ENCODE measurements at regions not wholly inside any gene's neighbourhood (a gene's known extent, or its start where the extent isn't known, plus 50 kb on each side); places are given as distances from the start of the nearest gene placed in this dataset.

GRCh38 chr10:131676800-131677421 is 223.9 kb upstream of the PPP2R2D start:
- no peak for FAIRE-seq

- no peak for FAIRE-seq
Observed at GRCh38 chr10:131677671-131678070, 223.1 kb upstream of the PPP2R2D start.

GRCh38 chr10:131678171-131678570 is 222.6 kb upstream of the PPP2R2D start:
- FAIRE-seq = no peak

- no peak for FAIRE-seq
Observed at GRCh38 chr10:131678613-131679012, 222.2 kb upstream of the PPP2R2D start.

- FAIRE-seq = no peak
Observed at GRCh38 chr10:131679926-131680325, 220.9 kb upstream of the PPP2R2D start.

- FAIRE-seq = no peak
Observed at GRCh38 chr10:131681122-131681521, 219.7 kb upstream of the PPP2R2D start.

GRCh38 chr10:131681656-131682055 is 219.2 kb upstream of the PPP2R2D start:
- FAIRE-seq = no peak

DNA sequence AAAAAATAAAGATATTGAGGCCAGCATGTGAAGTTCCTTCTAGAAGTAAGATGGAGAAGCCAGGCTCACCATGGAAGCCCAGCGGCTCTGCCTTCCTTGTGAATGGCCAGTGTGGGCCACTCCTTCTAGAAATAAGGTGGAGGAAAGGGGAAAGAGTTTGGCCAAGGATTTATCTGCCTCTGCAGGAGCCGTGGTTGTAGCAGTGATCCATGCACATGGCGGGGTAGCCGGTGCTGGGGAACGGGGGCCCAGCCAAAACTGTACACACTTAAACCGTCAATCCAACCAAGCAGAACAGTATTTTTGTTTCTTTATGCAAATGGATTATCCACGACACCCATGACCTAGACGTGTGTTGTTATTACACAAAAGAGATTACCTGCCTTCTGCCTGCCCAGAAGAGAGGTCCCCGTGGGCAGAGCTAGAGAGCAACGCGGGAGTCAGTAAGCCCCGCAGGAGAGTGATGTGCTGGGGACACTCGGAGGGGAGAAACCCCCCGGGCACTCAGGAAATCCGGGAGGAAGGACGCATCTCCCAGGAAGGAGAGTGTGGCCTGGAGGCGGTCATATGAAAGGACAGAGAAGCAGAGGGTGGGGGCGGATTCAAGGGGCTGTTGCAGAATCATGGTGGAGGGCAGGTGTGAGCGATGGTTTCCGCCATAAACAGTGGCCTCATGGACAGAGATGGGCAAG is 218.4 kb upstream of the PPP2R2D start:
- no peak for FAIRE-seq

- no peak for FAIRE-seq
Observed at GRCh38 chr10:131683281-131683861, 217.4 kb upstream of the PPP2R2D start.

DNA sequence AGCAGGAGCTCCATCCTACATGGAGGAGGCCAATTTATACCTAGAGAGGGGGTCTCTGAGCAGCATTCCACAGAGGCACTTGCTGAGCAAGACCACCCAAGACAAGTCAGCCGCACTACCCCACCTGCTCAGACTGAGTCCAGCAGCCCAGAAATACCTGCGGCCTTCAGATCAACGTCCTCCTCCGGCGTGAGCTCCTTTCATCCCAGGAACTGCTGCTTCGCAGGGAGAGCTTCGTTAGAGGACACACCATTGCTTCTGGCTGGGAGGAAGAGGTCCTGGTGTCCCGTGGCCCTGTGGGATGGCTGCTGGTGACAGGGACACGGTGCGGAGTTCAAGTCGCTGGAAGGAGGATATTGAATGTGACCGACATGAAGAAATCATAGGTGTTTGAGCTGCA is 216.9 kb upstream of the PPP2R2D start:
- FAIRE-seq = no peak

DNA sequence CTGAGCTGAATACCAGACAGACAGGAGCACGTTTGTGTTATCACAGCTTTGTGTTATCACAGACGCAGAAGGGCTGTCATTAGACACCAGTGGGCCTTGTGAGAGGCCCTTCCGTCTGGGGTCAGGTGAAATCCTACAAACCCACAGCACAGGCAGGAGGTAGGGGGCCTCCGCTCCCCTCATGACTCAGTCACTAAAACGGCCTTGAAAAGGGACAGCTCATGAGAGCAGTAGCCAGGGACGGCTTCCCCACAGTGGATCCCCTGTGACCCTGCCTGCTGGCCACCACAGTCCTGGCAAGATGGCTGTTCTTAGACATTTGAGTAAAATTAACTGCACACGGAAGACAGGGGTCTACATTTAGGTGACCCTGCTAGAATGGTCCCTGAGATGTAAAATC is 215.8 kb upstream of the PPP2R2D start:
- FAIRE-seq = no peak

- no peak for FAIRE-seq
Observed at GRCh38 chr10:131685576-131685975, 215.2 kb upstream of the PPP2R2D start.

DNA sequence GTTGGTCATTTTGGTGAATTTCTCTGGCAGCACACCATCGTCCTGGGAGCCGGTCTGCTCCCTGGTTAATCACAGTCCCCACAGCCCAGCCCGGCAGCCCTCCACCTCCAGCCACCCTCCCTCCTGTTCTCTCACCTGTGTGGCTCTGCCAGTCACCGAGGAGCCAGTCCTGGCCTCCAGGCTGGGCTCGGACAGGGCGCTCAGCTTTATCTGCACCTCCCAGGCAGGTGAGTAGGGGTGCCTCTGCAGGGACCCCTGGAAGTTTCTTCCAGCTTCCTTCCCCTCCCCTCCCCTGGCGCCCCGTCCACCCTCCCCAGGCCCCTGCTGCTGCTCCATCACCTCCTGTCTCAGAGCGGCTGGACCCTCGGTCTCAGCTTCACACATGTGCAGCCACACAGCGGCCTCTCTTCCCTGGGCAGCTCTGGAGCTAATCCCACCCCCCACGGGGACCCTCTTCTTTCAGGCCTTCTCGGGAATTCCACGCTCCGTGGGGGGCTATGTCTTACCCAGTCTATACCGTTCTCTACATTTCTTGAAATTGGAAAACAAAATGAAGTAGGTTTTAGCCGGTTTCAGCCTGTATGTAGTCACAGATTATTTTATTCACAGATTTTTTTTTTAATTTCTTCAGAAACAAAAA is 213.9 kb upstream of the PPP2R2D start:
- FAIRE-seq = no peak

DNA sequence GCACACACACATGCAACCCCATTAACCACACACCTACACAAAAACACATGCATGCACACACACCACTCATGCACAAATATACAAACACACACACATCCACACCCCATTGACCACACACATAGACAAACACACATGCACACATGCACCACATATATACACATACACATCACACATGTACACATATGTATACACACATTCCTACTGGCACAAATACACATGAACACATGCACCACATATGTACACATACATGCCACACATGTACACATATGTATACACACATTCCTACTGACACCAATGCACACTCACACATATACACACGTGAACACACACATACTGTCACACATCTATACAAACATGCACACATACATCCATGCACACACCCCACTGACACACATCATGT is 212.5 kb upstream of the PPP2R2D start:
- FAIRE-seq = no peak

GRCh38 chr10:131689016-131689415 is 211.8 kb upstream of the PPP2R2D start:
- no peak for FAIRE-seq

- FAIRE-seq = no peak
Observed at GRCh38 chr10:131689486-131689885, 211.3 kb upstream of the PPP2R2D start.

DNA sequence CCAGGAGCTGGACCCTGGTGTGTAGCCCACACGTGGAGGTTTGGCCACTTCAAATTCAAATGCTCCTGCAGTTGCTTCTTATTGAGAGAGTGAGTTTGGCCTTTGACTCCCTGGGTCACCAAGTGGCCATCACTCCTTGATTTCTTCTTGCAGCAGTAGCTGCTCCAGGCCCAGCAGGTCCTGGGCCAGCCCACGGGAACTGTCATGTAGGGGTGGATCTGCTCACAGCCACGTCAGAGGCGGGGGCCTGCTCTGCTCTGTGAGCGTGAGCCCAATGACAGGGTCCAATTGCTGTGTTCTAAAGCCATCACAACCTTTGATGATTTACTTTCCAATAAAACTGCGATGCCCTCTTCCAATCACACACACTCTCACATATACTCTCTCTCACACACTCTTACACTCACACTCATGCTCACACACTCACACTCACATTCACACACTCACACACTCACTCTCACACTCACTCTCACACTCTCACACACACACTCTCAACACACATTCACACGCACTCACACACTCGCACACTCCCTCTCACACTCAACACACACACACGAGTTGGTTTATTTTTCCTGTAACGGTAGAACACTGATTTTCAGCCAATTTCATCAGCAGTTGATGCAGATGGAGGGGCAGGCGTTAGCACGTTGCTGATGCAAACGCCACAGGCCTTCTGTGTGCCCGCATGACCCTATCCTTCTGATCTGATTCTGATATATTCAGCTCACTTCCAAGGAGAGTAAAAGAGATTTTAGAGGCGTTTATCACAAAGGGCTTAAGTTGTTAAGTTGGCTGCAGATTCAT is 210.7 kb upstream of the PPP2R2D start:
- FAIRE-seq = no peak

GRCh38 chr10:131690805-131691239 is 210.0 kb upstream of the PPP2R2D start:
- no peak for FAIRE-seq

DNA sequence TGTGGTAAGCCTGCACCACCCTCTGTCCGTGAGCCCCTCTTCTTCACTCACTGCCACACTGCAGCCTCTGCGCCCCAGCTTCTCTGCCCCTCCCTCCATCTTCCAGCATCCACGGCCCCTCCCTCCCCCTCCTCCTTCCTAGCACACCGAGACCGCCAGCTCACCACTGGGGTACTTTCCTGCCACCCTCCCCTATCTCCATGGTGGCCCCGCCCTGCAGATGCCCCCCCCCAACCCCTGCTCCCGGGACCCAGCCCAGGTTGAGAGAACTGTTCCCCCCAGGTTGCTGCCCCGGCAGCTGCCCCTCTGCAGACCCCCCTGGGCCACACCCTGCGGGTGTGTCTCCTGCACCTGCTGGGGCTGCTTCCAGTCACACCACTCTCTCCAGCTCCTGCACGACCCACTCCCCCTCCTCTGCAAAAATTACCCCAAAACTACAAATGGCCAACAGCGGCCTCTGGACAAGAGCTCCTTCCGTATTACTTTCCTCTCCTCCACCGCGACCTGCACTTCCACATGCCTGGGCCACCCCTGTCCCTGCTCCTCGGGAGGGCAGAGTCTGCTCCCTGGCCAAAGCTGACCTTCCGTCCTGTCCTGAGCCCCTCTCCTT is 209.2 kb upstream of the PPP2R2D start:
- no peak for FAIRE-seq

DNA sequence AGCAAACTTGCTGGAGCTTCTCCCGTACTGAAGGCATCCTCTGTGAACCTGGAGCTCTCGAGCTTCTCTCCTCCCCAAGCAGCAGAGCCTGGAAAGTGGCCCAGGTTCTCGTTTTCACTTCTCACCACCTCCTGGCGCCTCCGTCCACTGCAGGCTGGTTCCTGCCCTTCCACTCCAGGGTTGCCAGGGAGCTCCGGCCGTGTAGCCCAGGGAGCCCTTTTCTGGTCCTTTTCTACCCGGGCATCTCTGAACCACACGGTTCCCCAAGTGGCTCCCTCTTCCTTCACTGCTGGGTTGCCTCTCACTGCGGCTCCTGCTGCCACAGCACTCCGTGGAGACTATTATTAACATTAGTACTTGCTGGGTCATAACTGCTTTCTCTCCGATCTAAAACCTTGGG is 208.6 kb upstream of the PPP2R2D start:
- no peak for FAIRE-seq

- FAIRE-seq = no peak
Observed at GRCh38 chr10:131692686-131693334, 208.0 kb upstream of the PPP2R2D start.

- FAIRE-seq = no peak
Observed at GRCh38 chr10:131693766-131694165, 207.0 kb upstream of the PPP2R2D start.
